GM21367 (cell line): ENCODE measurements at regions not wholly inside any gene's neighbourhood (a gene's known extent, or its start where the extent isn't known, plus 50 kb on each side); places are given as distances from the start of the nearest gene placed in this dataset.

Source experiments
- ATAC-seq: cut with Tn5 transposase; IDR thresholded peaks from one replicate; pipeline ENCODE4 v1.9.1; 2021; ENCODE audit not compliant: unreplicated experiment

- ATAC-seq: no peak
Observed at GRCh38 chr5:10173716-10174115, 76.0 kb downstream of the ATPSCKMT start.

GRCh38 chr5:10172247-10172646, 77.4 kb downstream of the ATPSCKMT start:
- no peak for ATAC-seq

- ATAC-seq: no peak
Observed at GRCh38 chr5:10169359-10169758, 80.3 kb downstream of the ATPSCKMT start.

- no peak for ATAC-seq
Observed at GRCh38 chr5:10168254-10168653, 81.4 kb downstream of the ATPSCKMT start.

GRCh38 chr5:10167806-10168205, 81.9 kb downstream of the ATPSCKMT start:
- ATAC-seq: no peak

- ATAC-seq: no peak
Observed at GRCh38 chr5:10166392-10166791, 83.3 kb downstream of the ATPSCKMT start.

GRCh38 chr5:10162468-10162867, 87.2 kb downstream of the ATPSCKMT start:
- ATAC-seq: no peak

- ATAC-seq: no peak
Observed at GRCh38 chr5:10161778-10162177, 87.9 kb downstream of the ATPSCKMT start.

- no peak for ATAC-seq
Observed at GRCh38 chr5:10160241-10160640, 89.4 kb downstream of the ATPSCKMT start.

GRCh38 chr5:10158886-10159285, 90.8 kb downstream of the ATPSCKMT start:
- no peak for ATAC-seq

- no peak for ATAC-seq
Observed at GRCh38 chr5:10157085-10157669, 92.5 kb downstream of the ATPSCKMT start.

GRCh38 chr5:10155897-10156667, 93.6 kb downstream of the ATPSCKMT start:
- no peak for ATAC-seq

- no peak for ATAC-seq
Observed at GRCh38 chr5:10153808-10154537, 95.7 kb downstream of the ATPSCKMT start.

- ATAC-seq: no peak
Observed at GRCh38 chr5:10153394-10153793, 96.3 kb downstream of the ATPSCKMT start.

GRCh38 chr5:10151656-10152055, 98.0 kb downstream of the ATPSCKMT start:
- ATAC-seq: no peak

- ATAC-seq: no peak
Observed at GRCh38 chr5:10149911-10150310, 99.8 kb downstream of the ATPSCKMT start.

GRCh38 chr5:10145923-10146401, 103.7 kb downstream of the ATPSCKMT start:
- no peak for ATAC-seq

- ATAC-seq: no peak
Observed at GRCh38 chr5:10144040-10144439, 105.6 kb downstream of the ATPSCKMT start.

- no peak for ATAC-seq
Observed at GRCh38 chr5:10140195-10140973, 109.3 kb downstream of the ATPSCKMT start.

- ATAC-seq: no peak
Observed at GRCh38 chr5:10138395-10139057, 111.2 kb downstream of the ATPSCKMT start.

GRCh38 chr5:10133830-10134229, 115.9 kb downstream of the ATPSCKMT start:
- ATAC-seq: no peak
